ENCODE measurements at regions not wholly inside any gene's neighbourhood (a gene's known extent, or its start where the extent isn't known, plus 50 kb on each side); places are given as distances from the start of the nearest gene placed in this dataset.

- DNase-seq (ENCODE audit: low read depth in 1 of 2, low spot score in 1 of 2): no peak
- Histone ChIP-seq H3K27me3 (ENCODE audit: insufficient read depth, poor library complexity, severe bottlenecking) (no peaks in the 10 kb centered on the region), H3K27ac (replicated peaks) (no peak overlapping the region), H3K4me3 (replicated peaks; ENCODE audit: insufficient read depth, low read length) (no peak overlapping the region)
- TF ChIP-seq SPI1 (IDR thresholded peaks at IDR 0.05; ENCODE audit: borderline replicate concordance, low read depth): no peak
- TF ChIP-seq CTCF (IDR thresholded peaks at IDR 0.05; ENCODE audit: insufficient read depth, low read length): no peak
- TF ChIP-seq POLR2AphosphoS5 (IDR thresholded peaks at IDR 0.05; ENCODE audit: low read depth): no peak
- TF ChIP-seq REST (IDR thresholded peaks at IDR 0.05; ENCODE audit: insufficient replicate concordance, low read depth): no peak
- TF ChIP-seq GABPA (IDR thresholded peaks at IDR 0.05; ENCODE audit: low read depth): no peak
Measured at GRCh38 chr6:98308564-98308963, 525.8 kb upstream of the POU3F2 start.

GRCh38 chr6:98310443-98310842 lies 523.9 kb upstream of the POU3F2 start:
- no peak for TF ChIP-seq SPI1 (IDR thresholded peaks at IDR 0.05; ENCODE audit: borderline replicate concordance, low read depth)
- no peak for TF ChIP-seq CTCF (IDR thresholded peaks at IDR 0.05; ENCODE audit: insufficient read depth, low read length)
- no peak for TF ChIP-seq GABPA (IDR thresholded peaks at IDR 0.05; ENCODE audit: low read depth)
- TF ChIP-seq POLR2AphosphoS5 (IDR thresholded peaks at IDR 0.05; ENCODE audit: low read depth): no peak
- no peak for TF ChIP-seq REST (IDR thresholded peaks at IDR 0.05; ENCODE audit: insufficient replicate concordance, low read depth)
- H3K27me3 ChIP-seq (ENCODE audit: insufficient read depth, poor library complexity, severe bottlenecking): no peaks in the 10 kb centered on the region
- H3K27ac ChIP-seq (replicated peaks): no peak overlapping the region
- no peak for DNase-seq (ENCODE audit: low read depth in 1 of 2, low spot score in 1 of 2)
- no peak overlapping the region for H3K4me3 ChIP-seq (replicated peaks; ENCODE audit: insufficient read depth, low read length)

- no peak for TF ChIP-seq GABPA (IDR thresholded peaks at IDR 0.05; ENCODE audit: low read depth)
- Histone ChIP-seq H3K27ac (replicated peaks) (no peak overlapping the region), H3K27me3 (ENCODE audit: insufficient read depth, poor library complexity, severe bottlenecking) (no peaks in the 10 kb centered on the region), H3K4me3 (replicated peaks; ENCODE audit: insufficient read depth, low read length) (no peak overlapping the region)
- DNase-seq (ENCODE audit: low read depth in 1 of 2, low spot score in 1 of 2): no peak
Measured at GRCh38 chr6:98323605-98324004, 510.8 kb upstream of the POU3F2 start.

- H3K27me3 ChIP-seq (ENCODE audit: insufficient read depth, poor library complexity, severe bottlenecking): no peaks in the 10 kb centered on the region
- TF ChIP-seq CTCF (IDR thresholded peaks at IDR 0.05; ENCODE audit: insufficient read depth, low read length) (no peak), POLR2AphosphoS5 (IDR thresholded peaks at IDR 0.05; ENCODE audit: low read depth) (no peak), GABPA (IDR thresholded peaks at IDR 0.05; ENCODE audit: low read depth) (no peak), REST (IDR thresholded peaks at IDR 0.05; ENCODE audit: insufficient replicate concordance, low read depth) (no peak), SPI1 (IDR thresholded peaks at IDR 0.05; ENCODE audit: borderline replicate concordance, low read depth) (no peak)
- H3K4me3 ChIP-seq (replicated peaks; ENCODE audit: insufficient read depth, low read length): no peak overlapping the region
- no peak overlapping the region for H3K27ac ChIP-seq (replicated peaks)
- DNase-seq (ENCODE audit: low read depth in 1 of 2, low spot score in 1 of 2): no peak
Measured at GRCh38 chr6:98324446-98324845, 509.9 kb upstream of the POU3F2 start.

All from HL-60 (cell line).